ENCODE measurements at regions not wholly inside any gene's neighbourhood (a gene's known extent, or its start where the extent isn't known, plus 50 kb on each side); places are given as distances from the start of the nearest gene placed in this dataset.

DNA sequence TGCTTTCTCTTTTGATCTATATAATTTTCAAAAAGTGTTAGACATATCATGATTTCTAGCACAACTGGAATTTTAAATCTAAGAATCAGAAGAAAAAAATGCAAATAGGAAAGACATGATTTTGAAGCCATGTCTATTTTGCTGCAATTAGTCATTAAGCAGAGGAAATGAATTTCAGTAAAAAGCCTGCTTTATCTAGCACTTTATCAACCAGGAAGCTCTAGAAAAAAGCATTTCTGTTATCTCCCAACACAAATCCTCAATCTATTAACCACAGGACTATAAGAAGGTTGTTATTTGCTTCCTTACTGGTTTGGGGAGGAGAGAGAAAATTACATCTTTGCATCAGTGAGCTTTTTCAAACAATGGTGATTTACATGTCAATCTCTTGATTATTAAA is 716.7 kb downstream of the DIAPH3 start:
- H3K9me2 ChIP-seq (replicated peaks; ENCODE audit: insufficient read depth, low read length) = no peaks in the 10 kb centered on the region
- no peaks in the 10 kb centered on the region for H3F3A ChIP-seq (ENCODE audit: insufficient read depth, low read length)
- DNase-seq = no peak
- no peaks in the 10 kb centered on the region for H3K9me3 ChIP-seq (replicated peaks; ENCODE audit: insufficient read depth, low read length)
- H3K36me3 ChIP-seq (replicated peaks; ENCODE audit: insufficient read depth, low read length) = no peaks in the 10 kb centered on the region
- no peak overlapping the region for H3K4me2 ChIP-seq (ENCODE audit: low read depth, low read length)
- no peak overlapping the region for H3K4me3 ChIP-seq (ENCODE audit: low read length)
- TF ChIP-seq EZH2 (optimal IDR thresholded peaks at IDR 0.05; ENCODE audit: low read depth, low read length) (no peak), EZH2phosphoT487 (IDR thresholded peaks at IDR 0.05; ENCODE audit: low read length) (no peak)
- TF ChIP-seq, protein P1, sequence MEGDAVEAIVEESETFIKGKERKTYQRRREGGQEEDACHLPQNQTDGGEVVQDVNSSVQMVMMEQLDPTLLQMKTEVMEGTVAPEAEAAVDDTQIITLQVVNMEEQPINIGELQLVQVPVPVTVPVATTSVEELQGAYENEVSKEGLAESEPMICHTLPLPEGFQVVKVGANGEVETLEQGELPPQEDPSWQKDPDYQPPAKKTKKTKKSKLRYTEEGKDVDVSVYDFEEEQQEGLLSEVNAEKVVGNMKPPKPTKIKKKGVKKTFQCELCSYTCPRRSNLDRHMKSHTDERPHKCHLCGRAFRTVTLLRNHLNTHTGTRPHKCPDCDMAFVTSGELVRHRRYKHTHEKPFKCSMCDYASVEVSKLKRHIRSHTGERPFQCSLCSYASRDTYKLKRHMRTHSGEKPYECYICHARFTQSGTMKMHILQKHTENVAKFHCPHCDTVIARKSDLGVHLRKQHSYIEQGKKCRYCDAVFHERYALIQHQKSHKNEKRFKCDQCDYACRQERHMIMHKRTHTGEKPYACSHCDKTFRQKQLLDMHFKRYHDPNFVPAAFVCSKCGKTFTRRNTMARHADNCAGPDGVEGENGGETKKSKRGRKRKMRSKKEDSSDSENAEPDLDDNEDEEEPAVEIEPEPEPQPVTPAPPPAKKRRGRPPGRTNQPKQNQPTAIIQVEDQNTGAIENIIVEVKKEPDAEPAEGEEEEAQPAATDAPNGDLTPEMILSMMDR (IDR thresholded peaks at IDR 0.05; ENCODE audit: low read length) = no peak
- H3K9ac ChIP-seq (ENCODE audit: low read length) = no peak overlapping the region
- no peaks in the 10 kb centered on the region for H3K27me3 ChIP-seq (replicated peaks; ENCODE audit: insufficient read depth, low read length)
- no peaks in the 10 kb centered on the region for H3K4me1 ChIP-seq (ENCODE audit: low read length)
- no peak overlapping the region for H2AFZ ChIP-seq (ENCODE audit: low read length)
- no peaks in the 10 kb centered on the region for H3K79me2 ChIP-seq (ENCODE audit: low read length)
- no peak overlapping the region for H3K27ac ChIP-seq (ENCODE audit: low read length)
- no peaks in the 10 kb centered on the region for H4K20me1 ChIP-seq (ENCODE audit: insufficient read depth, low read length)

GRCh38 chr13:59447846-59448620 is 715.7 kb downstream of the DIAPH3 start:
- no peak overlapping the region for H3K4me2 ChIP-seq (ENCODE audit: low read depth, low read length)
- no peaks in the 10 kb centered on the region for H4K20me1 ChIP-seq (ENCODE audit: insufficient read depth, low read length)
- H3K9ac ChIP-seq (ENCODE audit: low read length) = no peak overlapping the region
- no peak overlapping the region for H3K27ac ChIP-seq (ENCODE audit: low read length)
- H3K9me3 ChIP-seq (replicated peaks; ENCODE audit: insufficient read depth, low read length) = no peaks in the 10 kb centered on the region
- H3F3A ChIP-seq (ENCODE audit: insufficient read depth, low read length) = no peaks in the 10 kb centered on the region
- H2AFZ ChIP-seq (ENCODE audit: low read length) = no peak overlapping the region
- no peaks in the 10 kb centered on the region for H3K9me2 ChIP-seq (replicated peaks; ENCODE audit: insufficient read depth, low read length)
- DNase-seq = no peak
- H3K4me1 ChIP-seq (ENCODE audit: low read length) = no peaks in the 10 kb centered on the region
- H3K36me3 ChIP-seq (replicated peaks; ENCODE audit: insufficient read depth, low read length) = no peaks in the 10 kb centered on the region
- no peaks in the 10 kb centered on the region for H3K27me3 ChIP-seq (replicated peaks; ENCODE audit: insufficient read depth, low read length)
- H3K4me3 ChIP-seq (ENCODE audit: low read length) = no peak overlapping the region
- TF ChIP-seq, protein P1 (IDR thresholded peaks at IDR 0.05; ENCODE audit: low read length) = no peak
- TF ChIP-seq EZH2 (optimal IDR thresholded peaks at IDR 0.05; ENCODE audit: low read depth, low read length) (no peak), EZH2phosphoT487 (IDR thresholded peaks at IDR 0.05; ENCODE audit: low read length) (no peak)
- H3K79me2 ChIP-seq (ENCODE audit: low read length) = no peaks in the 10 kb centered on the region

GRCh38 chr13:59449750-59450149 is 714.0 kb downstream of the DIAPH3 start:
- H3F3A ChIP-seq (ENCODE audit: insufficient read depth, low read length) = no peaks in the 10 kb centered on the region
- H3K79me2 ChIP-seq (ENCODE audit: low read length) = no peaks in the 10 kb centered on the region
- H3K36me3 ChIP-seq (replicated peaks; ENCODE audit: insufficient read depth, low read length) = no peaks in the 10 kb centered on the region
- H3K4me1 ChIP-seq (ENCODE audit: low read length) = no peaks in the 10 kb centered on the region
- no peak overlapping the region for H3K27ac ChIP-seq (ENCODE audit: low read length)
- no peaks in the 10 kb centered on the region for H3K27me3 ChIP-seq (replicated peaks; ENCODE audit: insufficient read depth, low read length)
- no peaks in the 10 kb centered on the region for H3K9me2 ChIP-seq (replicated peaks; ENCODE audit: insufficient read depth, low read length)
- TF ChIP-seq, protein P1 (IDR thresholded peaks at IDR 0.05; ENCODE audit: low read length) = no peak
- TF ChIP-seq EZH2 (optimal IDR thresholded peaks at IDR 0.05; ENCODE audit: low read depth, low read length) (no peak), EZH2phosphoT487 (IDR thresholded peaks at IDR 0.05; ENCODE audit: low read length) (no peak)
- no peak overlapping the region for H3K9ac ChIP-seq (ENCODE audit: low read length)
- no peak overlapping the region for H3K4me3 ChIP-seq (ENCODE audit: low read length)
- DNase-seq = no peak
- no peaks in the 10 kb centered on the region for H3K9me3 ChIP-seq (replicated peaks; ENCODE audit: insufficient read depth, low read length)
- H4K20me1 ChIP-seq (ENCODE audit: insufficient read depth, low read length) = no peaks in the 10 kb centered on the region
- no peak overlapping the region for H3K4me2 ChIP-seq (ENCODE audit: low read depth, low read length)
- H2AFZ ChIP-seq (ENCODE audit: low read length) = no peak overlapping the region
